GM19043 (cell line): ENCODE measurements at regions not wholly inside any gene's neighbourhood (a gene's known extent, or its start where the extent isn't known, plus 50 kb on each side); places are given as distances from the start of the nearest gene placed in this dataset.

Experiments used
- ATAC-seq: cut with Tn5 transposase; IDR thresholded peaks from one replicate; pipeline ENCODE4 v1.9.1; 2021; ENCODE audit warnings: low read depth; ENCODE audit not compliant: unreplicated experiment

GRCh38 chr7:136053689-136054485 lies 76.7 kb upstream of the MTPN start:
- ATAC-seq = no peak

GRCh38 chr7:136051203-136051928 lies 74.2 kb upstream of the MTPN start:
- ATAC-seq = no peak

GRCh38 chr7:136050462-136050847 lies 73.3 kb upstream of the MTPN start:
- no peak for ATAC-seq

- no peak for ATAC-seq
Measured at GRCh38 chr7:136049818-136050461, 72.8 kb upstream of the MTPN start.

GRCh38 chr7:136049117-136049516 lies 72.0 kb upstream of the MTPN start:
- no peak for ATAC-seq

- no peak for ATAC-seq
Measured at GRCh38 chr7:136046548-136046947, 69.4 kb upstream of the MTPN start.

GRCh38 chr7:136045992-136046391 lies 68.8 kb upstream of the MTPN start:
- ATAC-seq = no peak

- no peak for ATAC-seq
Measured at GRCh38 chr7:136045181-136045580, 68.0 kb upstream of the MTPN start.

- ATAC-seq = no peak
Measured at GRCh38 chr7:136039577-136040345, 62.6 kb upstream of the MTPN start.

GRCh38 chr7:136036336-136036735 lies 59.2 kb upstream of the MTPN start:
- no peak for ATAC-seq

GRCh38 chr7:136034132-136034531 lies 57.0 kb upstream of the MTPN start:
- ATAC-seq = no peak

GRCh38 chr7:136033413-136034031 lies 56.4 kb upstream of the MTPN start:
- ATAC-seq = no peak

GRCh38 chr7:136030867-136031318 lies 53.7 kb upstream of the MTPN start:
- ATAC-seq = peak; percentile 70

GRCh38 chr7:136030330-136030729 lies 53.2 kb upstream of the MTPN start:
- ATAC-seq = no peak

- ATAC-seq = no peak
Measured at GRCh38 chr7:136027160-136027559, 50.0 kb upstream of the MTPN start.
